ENCODE measurements at regions not wholly inside any gene's neighbourhood (a gene's known extent, or its start where the extent isn't known, plus 50 kb on each side); places are given as distances from the start of the nearest gene placed in this dataset.
"Not testable (repeated sequence)": the region's sequence is repeated elsewhere in the genome, so short reads cannot be mapped to it uniquely, and the experiment has no call there.

DNA sequence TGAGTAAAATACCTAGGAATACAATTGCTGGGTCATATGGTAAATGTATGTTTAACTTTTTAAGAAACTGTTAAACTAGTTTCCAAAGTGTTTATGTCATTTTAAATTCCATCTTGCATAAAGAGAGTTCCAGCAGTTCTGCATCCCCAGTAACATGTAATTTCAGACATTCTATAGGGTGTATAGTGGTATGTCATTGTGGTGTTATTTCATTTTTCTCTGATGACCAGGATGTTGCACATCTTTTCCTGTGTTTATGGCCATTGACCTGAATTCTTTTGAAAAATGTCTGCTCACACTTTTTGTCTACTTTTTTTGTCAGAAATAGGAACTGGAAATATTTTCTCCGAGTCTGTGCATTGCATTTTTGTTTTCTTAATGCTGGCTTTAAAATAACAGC lies 128.9 kb downstream of the TMEM200A start:
- DNase-seq = no peak

DNA sequence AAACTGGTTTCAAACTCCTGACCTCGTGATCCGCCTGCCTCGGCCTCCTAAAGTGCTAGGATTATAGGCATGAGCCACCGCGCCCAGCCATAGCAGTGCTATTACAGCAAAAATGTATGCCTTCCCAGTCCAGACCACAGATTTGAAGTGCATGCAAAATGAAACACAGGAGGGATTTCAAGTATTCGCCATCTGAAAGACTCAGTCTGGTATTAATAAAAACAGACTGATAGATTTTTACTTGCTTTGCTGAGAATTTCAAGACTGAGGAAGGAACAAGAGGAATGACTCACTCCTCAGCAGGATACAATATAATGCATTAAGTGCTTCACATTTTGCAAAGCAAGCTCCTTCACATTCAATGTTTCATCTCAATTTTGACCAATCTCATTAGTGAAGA lies 134.9 kb downstream of the TMEM200A start:
- no peak for DNase-seq

DNA sequence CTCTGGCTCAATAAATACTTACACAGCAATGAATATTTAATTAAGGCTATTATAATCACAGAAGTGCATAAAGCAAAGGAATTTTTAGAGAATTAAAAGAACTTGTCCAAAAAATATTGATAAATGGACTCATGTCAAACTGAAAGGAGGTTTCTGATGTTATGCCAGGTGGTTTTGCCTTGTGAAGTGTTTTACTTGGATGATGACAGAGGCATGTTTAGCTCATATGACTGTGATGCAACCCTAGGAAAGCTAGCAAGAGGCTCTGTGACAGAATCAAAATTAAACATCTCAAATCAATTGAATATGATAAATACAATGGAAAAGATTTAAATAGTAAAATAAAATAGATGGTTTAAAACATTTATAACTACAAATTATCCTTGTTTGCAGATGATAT lies 137.3 kb downstream of the TMEM200A start:
- no peak for DNase-seq

DNA sequence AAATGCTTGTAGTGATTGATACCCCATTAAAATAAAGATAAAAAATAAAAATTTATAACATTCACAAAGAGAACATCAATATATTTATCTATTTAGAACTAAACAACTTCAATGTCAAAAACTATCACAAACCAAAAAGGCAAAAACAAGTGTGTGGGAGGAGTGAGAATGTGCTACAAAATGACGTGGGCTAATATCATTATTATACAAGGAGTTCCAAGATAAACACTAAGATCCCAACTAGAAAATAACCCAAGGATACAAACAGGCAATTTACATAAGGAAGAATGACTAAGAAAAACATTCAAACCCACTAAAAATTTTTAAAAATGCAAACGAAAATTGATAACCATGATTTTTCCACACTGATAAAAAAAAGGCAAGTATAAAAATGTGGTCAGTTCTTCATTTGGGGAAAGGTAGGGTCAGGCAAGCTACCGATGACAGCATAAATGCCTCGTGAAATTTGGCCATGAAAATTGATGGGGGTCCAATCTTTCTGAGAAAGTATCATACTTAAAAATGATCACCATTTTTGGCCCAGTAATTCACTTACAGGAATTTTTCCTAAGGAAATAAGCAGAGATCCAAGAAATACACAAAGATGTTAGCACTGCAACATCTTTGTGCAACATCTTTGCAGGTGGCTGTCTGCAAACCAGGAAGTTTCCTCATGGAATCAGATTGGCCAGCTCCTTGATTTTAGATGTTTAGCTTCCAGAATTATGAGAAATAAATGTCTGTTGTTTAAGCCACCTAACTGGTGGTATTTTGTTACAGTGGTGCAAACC lies 140.2 kb downstream of the TMEM200A start:
- DNase-seq = no peak

DNA sequence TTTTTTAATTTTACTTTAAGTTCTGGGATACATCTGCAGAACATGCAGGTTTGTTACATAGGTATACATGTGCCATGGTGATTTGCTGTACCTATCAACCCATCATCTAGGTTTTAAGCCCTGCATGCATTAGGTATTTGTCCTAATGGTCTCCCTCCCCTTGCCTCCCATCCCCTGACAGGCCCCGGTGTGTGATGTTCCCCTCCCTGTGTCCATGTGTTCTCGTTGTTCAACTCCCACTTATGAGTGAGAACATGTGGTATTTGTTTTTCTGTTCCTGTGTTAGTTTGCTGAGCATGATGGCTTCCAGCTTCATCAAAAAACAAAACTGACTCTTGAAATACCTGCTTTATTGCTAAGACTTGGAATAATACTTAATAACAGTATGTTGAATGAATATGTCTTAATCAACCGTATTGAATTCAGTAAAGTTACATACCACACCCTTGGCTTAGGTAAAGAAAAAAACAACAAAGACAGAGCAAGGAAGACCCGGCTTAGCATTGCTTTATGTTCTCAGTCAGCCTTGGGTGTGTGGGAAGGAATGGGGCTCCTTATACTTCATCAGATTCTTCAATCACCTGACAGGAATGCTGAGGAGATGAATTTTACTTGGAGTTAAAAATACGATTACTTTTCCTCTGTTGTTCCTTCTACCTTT lies 141.3 kb downstream of the TMEM200A start:
- DNase-seq = not testable (repeated sequence)

DNA sequence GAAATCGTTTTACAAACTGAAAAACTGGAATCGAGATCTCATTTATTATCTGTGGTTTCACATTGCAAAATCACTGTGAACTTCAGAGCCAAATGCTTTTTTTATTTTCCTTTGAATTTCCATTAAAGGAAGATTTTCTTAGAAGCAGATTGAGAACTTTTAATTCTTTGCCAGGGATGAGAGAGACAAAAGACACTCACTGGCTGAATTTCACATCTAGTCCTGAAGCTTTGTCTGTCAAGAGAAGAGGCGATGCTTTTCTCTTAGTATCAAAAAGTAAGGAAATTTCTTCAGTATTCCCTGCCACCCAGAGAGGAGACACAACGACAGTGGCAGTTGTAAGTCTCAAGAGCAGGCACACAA lies 141.8 kb downstream of the TMEM200A start:
- DNase-seq = no peak

DNA sequence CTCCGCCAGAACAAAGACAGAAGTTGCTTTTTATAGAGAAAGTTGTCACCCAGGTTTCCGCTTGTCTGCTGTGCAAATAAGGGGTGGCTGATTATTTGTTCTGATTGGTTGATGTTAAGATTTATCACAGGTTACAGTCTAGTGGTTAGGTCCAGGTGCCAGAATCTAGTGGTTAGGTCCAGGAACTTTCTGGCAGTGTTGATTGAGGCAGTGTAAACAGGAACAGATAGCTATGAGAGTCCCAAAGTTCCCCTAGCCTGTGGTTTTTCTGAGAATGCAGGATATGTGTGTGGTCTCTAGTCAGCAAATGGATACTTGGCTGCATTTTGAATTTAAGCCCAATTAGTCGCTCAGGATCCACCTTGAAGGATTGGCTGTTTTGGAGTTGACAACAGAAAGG lies 148.0 kb downstream of the TMEM200A start:
- DNase-seq = peak in 3 of 5 experiments; percentile 4 to 97 (median 63)

DNA sequence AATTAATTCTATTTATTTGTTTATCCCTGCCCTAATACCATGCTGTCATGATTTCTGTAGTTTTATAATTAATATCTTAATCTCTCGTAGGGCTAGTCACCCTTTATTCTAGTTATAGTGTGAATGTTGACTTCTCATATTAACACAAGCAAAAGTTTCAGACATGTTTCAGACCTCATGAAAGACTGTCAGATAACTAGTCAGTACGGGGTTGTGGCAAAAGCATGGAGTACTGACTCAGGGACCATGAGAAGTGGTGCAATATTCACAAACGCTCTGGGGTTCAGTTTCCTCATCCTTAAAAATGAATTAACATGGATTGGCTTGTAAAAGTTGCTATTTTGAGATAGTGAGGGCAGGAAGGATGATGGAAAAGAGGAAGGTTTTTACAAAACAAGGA lies 148.9 kb downstream of the TMEM200A start:
- peak in 1 of 5 experiments; percentile 22 for DNase-seq

DNA sequence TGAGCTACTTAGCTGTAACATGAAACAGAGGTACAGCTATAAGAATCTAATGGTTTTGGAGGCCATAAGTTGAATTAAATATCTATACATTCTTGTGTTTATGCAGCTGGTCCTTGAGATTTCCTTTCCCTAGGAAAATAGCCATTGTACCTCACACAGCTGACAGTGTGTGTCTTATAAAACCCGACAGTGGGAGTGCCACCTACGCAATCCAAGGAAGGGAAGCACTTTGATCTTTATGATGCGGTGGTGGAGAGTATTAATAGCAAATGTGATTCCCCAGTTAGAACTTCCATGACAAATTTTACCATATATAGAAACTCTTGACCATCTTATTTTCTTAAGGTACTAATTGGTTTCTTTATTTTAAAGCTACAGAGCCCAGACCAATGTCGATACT lies 149.5 kb downstream of the TMEM200A start:
- DNase-seq = no peak

DNA sequence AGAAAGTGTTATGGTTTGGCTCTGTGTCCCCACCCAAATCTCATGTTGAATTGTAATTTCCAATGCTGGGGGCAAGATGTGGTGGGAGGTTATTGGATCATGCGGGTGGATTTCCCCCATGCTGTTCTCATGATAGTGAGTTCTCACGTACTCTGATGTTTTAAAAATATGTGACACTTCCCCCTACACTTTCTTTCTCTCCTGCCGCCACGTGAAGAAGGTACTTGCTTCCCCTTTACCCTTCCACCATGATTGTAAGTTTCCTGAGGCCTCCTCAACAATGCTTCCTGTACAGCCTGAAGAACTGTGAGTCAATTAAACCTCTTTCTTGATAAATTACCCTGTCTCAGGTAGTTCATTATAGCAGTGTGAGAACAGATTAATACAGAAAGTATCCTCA lies 150.8 kb downstream of the TMEM200A start:
- peak in 1 of 5 experiments; percentile 21 for DNase-seq

DNA sequence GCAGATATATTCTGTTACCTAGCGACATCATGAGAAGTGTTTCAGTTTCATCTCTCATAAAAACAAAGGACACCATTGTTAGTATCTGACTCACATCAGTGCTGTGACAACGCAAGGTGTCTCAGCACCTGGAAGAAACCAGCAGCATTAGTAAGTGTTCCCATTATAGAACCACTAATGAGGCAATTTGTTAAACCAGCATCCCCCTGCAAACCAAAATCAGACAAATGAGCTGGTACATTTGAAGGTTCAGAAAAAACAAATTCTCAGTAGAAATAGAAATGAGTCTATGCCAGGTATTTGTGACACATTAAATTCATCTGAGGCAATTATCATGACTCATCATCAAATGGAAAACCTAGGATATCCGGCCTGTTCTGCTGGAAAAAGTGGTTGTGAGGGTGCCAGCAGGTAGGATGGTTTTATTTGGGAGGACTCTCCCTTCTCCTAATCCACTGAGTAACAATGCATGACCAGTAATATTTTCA lies 151.7 kb downstream of the TMEM200A start:
- peak in 1 of 5 experiments; percentile 66 for DNase-seq

DNA sequence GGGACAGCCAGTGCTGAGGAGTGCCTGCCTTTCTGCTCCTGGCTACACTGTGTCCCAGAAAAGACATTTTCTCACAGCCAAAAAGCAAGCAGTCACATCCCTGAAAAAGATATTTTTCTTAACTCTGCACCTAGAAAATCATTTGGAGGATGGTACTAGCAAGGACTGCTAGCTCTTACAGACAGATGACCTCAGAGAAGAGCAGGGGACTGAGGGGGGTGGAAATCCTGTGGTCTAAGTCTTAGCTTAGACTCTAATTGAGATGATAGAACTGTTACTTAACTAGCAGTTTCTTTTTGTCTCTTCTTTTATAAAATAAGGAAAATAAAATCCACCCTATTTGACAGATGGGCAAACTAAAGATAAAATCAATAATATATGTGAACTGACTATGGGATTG lies 152.8 kb downstream of the TMEM200A start:
- DNase-seq = peak in 1 of 5 experiments; percentile 24

DNA sequence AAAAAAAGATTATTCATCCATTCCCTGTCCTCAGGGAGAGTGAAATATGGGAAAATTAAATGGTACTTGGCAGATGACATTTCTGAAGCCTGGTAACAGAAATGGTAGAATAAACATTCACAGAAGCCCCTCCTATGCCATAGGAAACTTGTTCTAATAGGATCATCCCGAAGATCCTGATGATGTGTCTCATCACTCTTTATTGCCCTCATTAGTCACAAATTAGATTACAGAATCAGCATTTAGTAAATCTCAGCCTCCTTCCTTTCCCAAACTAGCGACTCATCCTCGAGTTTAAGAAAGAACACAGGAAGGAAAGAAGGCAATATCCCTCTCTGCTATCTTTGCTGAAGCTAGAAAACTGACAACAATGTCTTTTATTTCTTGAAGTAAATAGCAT lies 154.4 kb downstream of the TMEM200A start:
- DNase-seq = no peak

DNA sequence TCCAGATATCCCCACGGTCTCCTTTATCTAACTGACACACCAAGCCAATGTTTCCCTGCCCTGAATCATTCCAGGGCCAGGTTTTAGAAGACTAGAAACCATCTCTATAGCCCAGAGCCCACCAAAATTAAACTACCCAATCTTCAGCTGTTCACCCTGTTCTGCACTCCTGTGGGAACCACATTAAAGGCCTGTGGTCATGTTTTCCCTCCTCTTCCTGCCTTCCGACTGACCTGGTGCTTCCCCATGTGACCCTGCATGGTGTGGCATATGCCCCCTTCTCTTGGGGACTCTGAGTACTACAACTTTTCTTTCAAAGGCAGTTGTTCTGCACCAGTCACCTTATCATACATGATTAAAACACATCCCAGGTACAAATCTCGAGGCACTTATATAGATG lies 155.0 kb downstream of the TMEM200A start:
- no peak for DNase-seq

DNA sequence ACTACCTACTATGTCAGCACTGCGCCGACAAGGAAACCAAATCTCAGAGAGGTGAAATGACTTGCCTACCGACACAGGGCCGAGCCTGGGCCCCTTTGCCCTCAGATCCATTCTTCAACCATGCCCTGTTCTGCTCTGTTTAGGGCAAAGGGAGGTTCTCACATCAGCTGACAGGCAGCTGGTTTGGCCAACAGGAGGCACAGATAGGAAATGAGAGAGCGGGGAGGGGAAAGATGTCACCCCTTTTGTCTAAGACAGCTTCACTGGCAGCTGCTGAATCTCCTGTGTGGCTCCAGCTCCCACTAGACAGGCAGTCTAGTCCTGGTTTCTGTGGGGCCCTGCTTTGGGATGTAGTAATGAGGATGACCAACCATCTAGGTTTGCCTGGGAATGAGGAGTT lies 158.7 kb downstream of the TMEM200A start:
- DNase-seq = no peak

DNA sequence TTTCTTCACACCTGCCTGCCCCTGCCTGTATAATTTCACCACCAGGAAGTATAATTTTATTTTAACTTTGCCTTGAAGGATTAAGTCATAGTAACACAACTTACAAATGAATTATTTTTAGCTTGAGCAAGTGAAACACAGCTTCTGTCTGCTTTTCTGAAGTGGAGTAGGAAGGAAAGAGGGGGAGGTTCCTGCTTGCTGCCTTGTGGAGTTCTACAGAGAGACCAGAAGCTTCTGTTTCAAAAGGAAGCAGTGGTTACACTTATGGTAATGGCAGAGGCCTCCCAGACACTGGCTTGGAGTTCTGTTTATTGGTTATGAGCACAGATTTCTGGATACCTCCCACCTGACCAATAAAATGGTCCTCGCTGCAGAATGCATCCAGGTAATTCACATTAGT lies 159.6 kb downstream of the TMEM200A start:
- no peak for DNase-seq

DNA sequence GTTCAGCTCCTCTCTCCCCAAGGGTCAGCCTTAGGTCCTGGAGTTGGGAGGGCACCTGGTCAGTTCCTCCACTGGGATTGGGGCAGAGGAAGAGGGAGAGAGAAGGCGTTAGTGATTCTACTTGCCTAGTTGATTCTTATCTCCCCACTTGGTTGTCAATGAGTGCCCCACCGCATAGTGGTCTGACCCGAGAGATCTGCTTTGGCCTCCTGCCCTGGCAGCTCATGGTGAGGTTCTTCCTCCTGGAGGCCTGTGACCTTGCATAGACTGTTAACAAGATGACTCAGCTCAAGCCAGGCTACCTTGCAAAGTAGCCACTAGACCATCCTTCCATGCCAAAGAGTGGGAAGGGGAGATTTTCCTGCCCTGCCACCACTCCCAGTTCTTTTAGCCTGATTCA lies 160.6 kb downstream of the TMEM200A start:
- DNase-seq = no peak

DNA sequence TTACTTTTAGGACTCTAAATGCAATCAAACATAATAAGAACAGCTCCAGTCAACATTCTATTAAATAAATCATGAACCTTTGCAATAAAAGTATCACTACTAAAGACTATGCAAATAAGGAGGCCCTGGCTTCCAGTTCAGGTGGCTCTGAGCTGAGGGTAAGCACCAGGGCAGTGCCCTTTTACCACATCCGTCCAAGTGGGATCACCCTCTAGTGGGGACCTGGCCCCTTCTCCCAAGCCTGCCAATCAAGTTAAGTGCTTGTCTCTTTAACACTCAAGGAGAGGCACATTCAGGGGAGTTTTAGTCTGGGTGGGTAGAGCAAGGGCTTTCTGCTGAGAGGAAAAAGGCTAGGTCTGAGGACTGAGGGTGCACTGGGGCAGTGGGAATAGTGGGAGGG lies 161.4 kb downstream of the TMEM200A start:
- DNase-seq = no peak

DNA sequence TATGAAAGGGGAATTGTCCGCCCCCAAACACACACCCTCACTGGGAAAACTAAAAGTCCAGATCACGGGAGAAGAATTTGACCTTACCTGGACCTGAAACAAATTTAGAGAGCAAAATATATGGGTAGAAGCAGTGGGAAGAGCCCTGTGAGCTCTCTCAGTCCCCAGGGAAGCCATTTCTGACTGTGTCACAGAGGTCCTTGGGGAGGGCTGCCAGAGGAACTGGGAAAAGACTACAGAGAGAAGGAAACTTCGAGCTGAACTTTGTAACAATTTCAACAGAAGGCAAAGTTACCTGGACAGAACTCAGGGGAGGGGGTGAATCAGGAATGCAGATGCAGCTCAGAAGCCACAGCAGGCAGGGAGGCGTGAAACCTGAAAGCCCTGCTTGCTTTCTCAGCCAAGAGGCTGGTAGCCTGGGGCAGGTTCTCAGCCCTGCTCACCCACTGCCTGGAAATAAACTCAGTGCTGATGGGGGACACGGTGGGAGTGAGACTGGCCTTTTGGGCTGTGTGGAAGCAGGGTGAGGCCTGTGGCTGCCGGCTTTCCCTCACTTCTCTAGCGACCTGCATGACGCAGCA lies 163.8 kb downstream of the TMEM200A start:
- no peak for DNase-seq

DNA sequence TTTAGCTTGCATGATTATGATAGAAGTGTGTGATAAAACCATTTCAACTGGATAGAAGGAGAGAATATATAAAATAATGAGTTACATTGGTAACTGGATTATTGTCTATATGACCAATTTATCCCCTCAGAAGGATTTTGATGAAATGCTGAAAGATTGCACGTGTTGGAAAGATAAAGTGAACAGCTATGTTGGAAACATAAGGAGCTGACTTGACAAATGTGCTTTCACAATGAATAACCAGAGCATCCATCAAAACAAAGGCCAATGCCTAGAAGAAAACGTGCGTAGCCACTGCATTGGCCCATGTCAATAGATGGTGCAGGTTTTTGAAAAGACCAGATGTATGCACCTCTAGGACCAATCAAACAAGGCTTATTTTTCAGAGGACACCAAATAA lies 168.8 kb downstream of the TMEM200A start:
- no peak for DNase-seq

DNA sequence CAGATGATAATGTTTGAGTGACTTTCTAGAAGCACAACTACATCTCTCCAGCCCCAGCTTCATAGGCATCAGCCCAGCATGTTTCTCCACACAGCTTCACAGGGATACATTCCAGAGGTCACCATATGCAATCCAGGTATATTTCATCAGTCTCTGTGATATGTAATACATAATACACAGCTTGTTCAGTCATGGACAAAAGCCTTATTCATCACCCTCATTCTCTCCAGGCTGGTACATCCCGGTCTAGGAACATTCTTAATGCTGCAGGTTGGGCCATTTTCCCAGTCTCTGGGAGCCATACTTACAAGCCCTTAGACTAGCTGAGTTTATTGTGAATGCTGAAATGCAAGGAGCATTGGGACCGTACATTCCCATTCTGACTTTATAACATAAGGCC lies 169.4 kb downstream of the TMEM200A start:
- no peak for DNase-seq

DNA sequence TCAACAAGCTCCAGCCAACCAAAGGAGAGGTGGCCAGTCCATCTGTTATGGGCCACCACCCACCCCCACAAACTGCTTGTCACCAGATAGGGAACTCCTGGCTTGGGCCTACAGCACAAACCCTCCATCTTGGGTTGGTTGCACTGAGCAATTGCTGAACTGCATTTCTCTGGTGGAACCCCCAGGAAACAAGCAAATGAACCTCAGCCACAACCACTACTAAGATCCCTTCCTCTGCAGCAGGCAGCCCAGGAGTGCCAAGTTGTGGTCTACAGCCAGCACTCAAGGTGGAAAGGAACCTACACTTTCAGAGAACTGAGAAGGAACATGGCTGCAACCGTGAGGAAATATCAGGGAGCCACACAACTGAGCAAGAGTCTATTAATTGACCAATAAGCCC lies 171.6 kb downstream of the TMEM200A start:
- peak in 1 of 5 experiments; percentile 18 for DNase-seq

DNA sequence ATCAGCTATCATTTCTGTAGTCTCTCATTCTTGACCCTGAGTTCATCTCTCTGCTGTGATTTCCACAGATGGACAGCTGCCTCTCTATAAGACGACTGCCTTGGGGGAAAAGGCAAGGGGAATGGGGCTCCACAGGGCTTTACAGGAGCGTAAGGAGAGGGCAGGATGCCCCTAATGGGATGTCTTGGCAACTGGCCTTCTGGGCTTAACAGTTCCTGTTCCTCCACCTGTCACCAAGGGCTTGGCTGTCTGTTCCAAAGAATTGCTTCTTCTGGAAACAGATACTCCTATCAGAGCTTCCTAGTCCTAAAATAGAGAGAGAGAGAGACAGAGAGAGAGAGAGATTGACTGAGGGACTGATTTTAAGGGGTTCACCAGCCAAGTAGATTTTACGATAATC lies 181.9 kb downstream of the TMEM200A start:
- DNase-seq = no peak
